DLD1 (cell line): ENCODE measurements at regions not wholly inside any gene's neighbourhood (a gene's known extent, or its start where the extent isn't known, plus 50 kb on each side); places are given as distances from the start of the nearest gene placed in this dataset.

Experiments
- in situ Hi-C: cut with HindIII; loops from 2 replicates; pipeline ENCODE4 v1.10.0; 2017; ENCODE audit warnings: low sequenced_read_pairs

GRCh38 chr15:93231261-93231925 is 142.4 kb upstream of the RGMA start:
- in situ Hi-C loops, result no loop called here

- in situ Hi-C loops, result no loop called here
Measured at GRCh38 chr15:93228546-93228945, 139.5 kb upstream of the RGMA start.

DNA sequence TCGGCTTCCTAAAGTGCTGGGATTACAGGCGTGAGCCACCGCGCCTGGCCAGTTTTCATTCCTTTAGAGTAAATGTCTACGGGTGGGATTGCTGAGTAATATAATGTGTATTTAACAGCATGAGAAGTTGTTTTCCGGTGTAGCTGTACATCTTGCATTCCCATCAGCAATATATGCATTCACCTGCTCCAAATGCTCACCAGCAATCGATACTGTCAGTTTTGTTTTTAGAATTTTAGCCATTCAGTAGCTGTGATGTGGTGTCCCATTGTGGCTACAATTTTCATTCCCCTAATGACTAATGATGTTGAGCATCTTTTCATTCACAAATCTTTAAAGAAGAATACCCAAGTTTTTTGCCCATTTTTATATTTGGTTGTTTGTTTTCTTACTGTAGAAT is 134.8 kb upstream of the RGMA start:
- in situ Hi-C loops, result no loop called here

- in situ Hi-C loops, result no loop called here
Measured at GRCh38 chr15:93221759-93222158, 132.7 kb upstream of the RGMA start.

DNA sequence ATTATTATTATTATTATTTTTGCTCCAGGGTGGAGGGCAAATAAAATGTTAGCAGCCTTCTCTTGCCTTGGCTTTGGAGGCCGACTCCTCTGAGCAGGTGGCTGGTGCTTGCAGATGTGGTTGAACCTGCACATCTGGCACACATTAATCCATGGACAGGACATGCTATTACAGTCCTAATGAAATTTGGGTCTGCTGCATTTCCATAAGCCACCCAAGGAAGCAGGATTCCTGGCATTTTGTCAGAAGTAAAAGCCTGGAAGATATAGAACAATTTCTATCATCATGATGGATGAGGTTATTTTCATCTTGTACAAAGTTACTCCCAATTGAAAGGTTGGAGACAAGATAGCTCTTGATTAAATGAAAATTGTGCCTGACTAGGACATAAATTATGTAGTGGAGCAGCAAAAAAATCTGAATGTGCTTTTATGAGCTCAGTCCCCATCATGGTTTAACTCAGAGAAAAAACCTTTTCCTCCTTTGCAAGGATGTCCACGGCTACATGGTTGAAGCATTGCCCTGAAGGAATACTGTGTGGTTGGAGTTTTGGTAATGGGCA is 130.9 kb upstream of the RGMA start:
- in situ Hi-C loops, result no loop called here

DNA sequence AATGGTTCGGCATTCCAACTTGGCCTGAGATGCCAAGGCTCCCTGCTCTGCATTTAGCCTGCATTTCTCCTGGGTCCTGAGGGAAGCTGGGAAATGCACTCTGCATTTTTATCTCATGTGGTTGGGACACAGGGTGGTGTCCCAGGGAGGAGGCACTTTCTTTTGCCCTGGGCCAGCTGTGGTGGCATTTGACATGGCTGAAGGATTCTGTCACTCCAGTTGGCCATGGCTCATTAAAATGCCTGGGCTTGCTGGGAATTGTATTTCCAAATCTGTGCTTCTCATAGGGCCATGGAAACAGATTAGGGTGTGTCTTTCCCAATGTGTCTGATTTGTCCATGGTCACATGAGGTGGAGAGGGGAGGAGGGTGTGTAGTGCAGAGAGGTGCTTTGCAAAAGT is 128.3 kb upstream of the RGMA start:
- in situ Hi-C loops, result no loop called here

GRCh38 chr15:93214106-93214505 is 125.1 kb upstream of the RGMA start:
- in situ Hi-C loops, result no loop called here

DNA sequence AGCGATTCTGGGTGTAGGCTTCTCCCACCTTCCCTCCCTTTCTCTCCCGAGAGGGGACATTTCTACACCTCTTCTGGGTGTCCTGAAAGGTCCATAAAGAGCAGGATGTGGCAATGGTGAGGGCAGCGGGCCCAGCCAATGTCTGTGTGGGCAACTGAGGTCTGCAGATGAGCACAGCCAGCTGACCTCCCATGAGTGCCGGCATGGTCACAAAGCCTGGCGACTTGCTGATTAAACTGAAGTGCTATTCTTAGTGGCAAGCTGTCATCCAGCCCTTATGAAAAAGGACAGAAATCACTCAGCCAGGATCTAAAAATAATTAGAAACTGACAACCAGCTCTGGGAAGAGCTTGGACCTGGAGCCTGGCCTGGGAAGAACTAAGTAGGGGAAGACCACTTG is 124.3 kb upstream of the RGMA start:
- in situ Hi-C loops, result no loop called here

GRCh38 chr15:93212578-93212977 is 123.6 kb upstream of the RGMA start:
- in situ Hi-C loops, result no loop called here

DNA sequence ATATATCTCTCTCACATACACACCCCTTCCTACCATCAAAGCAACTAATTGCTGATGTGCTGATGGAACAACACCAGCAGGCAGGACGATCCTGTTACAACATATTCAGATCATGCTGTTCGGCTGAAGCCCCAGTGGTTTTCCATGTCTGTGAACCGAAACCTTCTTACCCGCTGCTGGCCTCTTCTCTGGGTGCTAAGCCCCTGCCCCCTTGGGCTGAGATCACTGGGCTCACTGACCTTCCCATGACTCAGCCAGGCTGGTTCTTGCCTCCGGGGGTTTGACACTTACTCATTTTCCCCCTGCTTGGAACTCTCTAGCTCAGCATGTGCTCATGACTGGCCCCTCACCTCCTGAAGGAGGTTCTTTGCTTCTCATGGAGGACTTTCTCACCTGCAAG is 122.0 kb upstream of the RGMA start:
- in situ Hi-C loops, result no loop called here

DNA sequence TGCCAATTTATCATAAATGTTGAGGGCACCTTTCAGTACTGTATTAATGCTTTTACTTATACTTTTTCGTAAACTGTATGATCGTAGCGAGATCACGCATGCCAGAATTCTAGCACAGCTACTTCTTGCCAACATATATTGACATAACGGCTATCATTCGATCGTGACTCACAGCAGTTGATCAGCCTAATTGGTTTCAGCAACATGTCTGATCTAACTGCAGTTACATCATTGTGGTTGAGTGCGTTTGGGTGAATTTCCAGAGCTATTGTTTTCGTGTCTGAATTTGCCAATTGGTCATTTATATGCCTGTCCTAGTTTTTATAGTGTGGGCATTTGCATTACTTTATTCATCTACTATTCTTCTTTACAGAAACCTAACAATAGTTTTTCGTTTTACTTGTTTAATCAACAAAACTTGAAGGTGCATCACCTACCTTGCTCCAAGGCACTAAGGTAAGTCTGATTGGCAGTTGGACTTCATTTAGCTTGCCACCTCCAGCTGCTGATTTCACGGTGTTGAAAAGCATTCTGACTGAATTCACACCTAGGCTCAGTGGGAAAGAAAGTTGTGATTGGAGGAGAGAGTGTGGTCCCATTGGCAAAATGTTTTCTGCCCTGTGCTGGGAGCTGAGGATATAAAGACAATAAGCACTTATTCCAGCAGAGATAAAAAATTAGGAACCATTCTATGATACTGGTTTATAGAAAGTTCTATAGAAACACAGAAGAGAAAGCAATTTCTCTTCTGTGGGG is 120.9 kb upstream of the RGMA start:
- in situ Hi-C loops, result no loop called here

DNA sequence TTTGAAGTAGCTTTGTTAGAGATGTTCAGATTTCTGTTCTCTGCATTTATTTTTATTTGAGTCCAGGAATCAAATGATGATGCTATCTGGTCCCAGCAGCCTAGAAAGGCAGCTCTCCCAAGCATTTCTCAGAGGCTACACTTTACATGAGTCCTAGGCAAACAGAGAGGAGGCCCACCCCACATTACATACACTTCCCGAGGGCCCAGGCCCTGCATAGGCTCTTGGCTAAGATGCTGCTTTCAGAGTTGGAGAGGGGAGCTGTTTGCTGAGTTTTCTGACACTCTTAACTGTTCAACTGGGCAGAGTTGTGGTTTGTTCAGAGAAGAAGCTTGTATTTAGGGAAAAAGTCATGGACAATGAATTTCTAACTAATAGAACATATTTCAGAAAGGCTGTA is 117.9 kb upstream of the RGMA start:
- in situ Hi-C loops, result no loop called here

GRCh38 chr15:93205413-93205812 is 116.4 kb upstream of the RGMA start:
- in situ Hi-C loops, result no loop called here

DNA sequence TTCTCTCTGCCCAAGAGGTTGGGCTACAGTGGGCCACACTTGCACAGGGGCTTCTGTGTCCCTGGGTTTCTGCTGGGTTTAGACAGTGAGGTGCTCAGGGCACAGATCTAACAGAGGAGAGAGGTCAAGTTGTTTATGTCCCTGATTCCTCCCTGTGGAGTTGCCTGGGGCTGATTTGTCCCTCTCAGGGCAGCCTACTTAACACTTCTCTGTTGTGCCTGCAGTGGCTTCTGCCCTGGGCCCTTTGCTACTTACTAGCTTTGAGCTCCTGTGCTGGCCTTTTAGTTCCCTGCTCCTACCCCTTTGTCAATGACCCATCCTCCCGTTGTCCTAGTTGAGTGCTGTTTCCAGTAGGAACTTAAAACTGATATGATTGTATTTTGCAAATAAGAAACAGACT is 114.0 kb upstream of the RGMA start:
- in situ Hi-C loops, result no loop called here

- in situ Hi-C loops, result no loop called here
Measured at GRCh38 chr15:93202405-93202804, 113.4 kb upstream of the RGMA start.

GRCh38 chr15:93201940-93202339 is 112.9 kb upstream of the RGMA start:
- in situ Hi-C loops, result no loop called here

- in situ Hi-C loops, result no loop called here
Measured at GRCh38 chr15:93200837-93201226, 111.8 kb upstream of the RGMA start.

DNA sequence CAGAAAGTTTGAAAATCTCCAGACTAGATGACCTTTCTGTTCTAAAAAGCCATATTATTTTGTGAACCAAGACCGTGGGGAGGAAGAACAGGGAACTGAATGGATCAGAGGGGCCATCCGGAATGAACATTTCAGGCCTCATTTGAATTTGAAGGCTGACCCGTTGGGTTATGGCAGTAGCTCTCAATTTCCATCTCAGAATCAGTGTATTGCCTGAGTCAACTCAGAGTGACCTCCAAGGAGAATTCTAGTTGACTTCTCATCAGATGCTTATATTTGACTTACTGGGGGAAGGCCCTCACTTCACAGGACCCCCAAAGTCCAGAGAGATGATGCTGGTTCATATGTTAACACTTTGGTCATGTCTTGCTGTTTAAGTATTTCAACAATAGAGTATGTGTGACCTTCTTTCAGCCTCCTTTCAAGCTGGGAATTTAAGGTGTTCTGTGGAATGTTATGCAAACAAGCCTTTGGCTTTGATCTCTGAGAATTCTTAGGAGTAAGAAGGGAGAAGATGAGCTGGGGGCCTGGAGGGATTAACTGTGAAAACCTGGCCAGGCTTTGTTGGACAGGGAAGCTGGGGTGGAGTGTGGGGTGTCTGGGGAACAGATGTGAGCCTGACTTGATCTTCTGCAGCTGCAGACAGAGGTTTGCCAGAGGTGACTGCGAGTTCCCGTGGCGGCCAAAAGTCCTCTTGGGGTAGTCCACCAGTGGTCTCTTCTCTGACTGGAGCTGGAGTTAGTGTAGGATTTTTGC is 111.2 kb upstream of the RGMA start:
- in situ Hi-C loops, result no loop called here

GRCh38 chr15:93196135-93196670 is 107.2 kb upstream of the RGMA start:
- in situ Hi-C loops, result no loop called here

GRCh38 chr15:93195109-93195508 is 106.1 kb upstream of the RGMA start:
- in situ Hi-C loops, result no loop called here

DNA sequence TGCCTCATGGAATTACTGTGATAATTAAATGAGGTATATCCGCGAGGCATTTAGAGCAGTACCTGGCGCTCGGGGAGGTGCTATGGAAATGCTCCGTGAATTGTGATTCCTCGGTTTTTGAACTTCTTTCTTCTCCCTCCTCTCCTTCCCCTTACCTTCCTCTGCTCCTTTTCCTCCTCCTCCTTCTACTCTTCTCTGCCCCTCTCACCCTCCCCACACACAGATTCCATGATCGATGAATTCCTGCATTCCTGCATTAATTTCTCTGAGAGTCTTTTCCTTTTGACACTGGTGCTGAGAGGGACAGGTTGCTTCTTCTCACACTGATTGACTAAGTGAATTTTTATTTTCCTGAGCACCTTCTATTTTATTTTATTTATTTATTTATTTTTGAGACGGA is 101.2 kb upstream of the RGMA start:
- in situ Hi-C loops, result no loop called here
